K562 (cell line): ENCODE measurements at regions not wholly inside any gene's neighbourhood (a gene's known extent, or its start where the extent isn't known, plus 50 kb on each side); places are given as distances from the start of the nearest gene placed in this dataset.

Experiments used
- ATAC-seq: fragments of 200-7000 bp; cut with Tn5 transposase; 3 replicates; pipeline ENCODE4 v1.9.1; 2020; ENCODE audit warnings: moderate library complexity
- BruUV-seq: library from RNA; stranded (reverse); fragments of 400-500 nt; replicated peaks from 2 replicates; lab custom pipeline; 2021; lab: Mats Ljungman, UMichigan
- CTCF ChIA-PET: fragments of 300-600 bp; formaldehyde crosslinking; extraction: SDS; loops from one replicate; lab custom pipeline; 2021; ENCODE audit warnings: low intra/inter-chr PET ratio; lab: Yijun Ruan, JAX
- POLR2A ChIA-PET: fragments of 300-600, 350-650 bp; sonication (Branson Sonifier 250); formaldehyde crosslinking; extraction: SDS; loops from one replicate; lab custom pipeline; 2021; ENCODE audit warnings: antibody characterized with exemption, inconsistent platforms; lab: Yijun Ruan, JAX
- DNase-seq, 4 experiments: peaks; one replicate each; pipeline versions ENCODE4 v3.0.0 to v3.0.0-alpha.2; 2011 to 2018; ENCODE audit warnings: low spot score in 3 of 4, mixed read lengths in 3 of 4; ENCODE audit errors: extremely low read depth in 1 of 4
- FAIRE-seq: peaks from 2 replicates; lab custom pipeline; 2011; peaks lifted over from hg19 to GRCh38; lab: Jason Lieb, UNC
- H2AFZ ChIP-seq: 2 replicates; pipeline ENCODE4 v1.6.0; 2011; ENCODE audit warnings: low read depth, low read length, control low read depth, inconsistent platforms
- H3K27ac ChIP-seq: fragments of 200-600 bp; 3 replicates; pipeline ENCODE4 v1.8.0; 2011; ENCODE audit warnings: low read depth, mild to moderate bottlenecking, control low read depth, inconsistent platforms, low read length, moderate library complexity, mixed read lengths; ENCODE audit errors: extremely low read depth
- H3K27me3 ChIP-seq, 2 experiments: fragments of 300-600 bp in 1 of 2; 2 replicates in 1 of 2; 3 replicates in 1 of 2; pipeline versions ENCODE4 v1.6.0 to v1.8.0; 2011; ENCODE audit warnings: inconsistent platforms in 2 of 2, low read length in 2 of 2, mild to moderate bottlenecking in 1 of 2, mixed read lengths in 1 of 2, moderate library complexity in 1 of 2; ENCODE audit not compliant: control insufficient read depth in 2 of 2, insufficient read depth in 2 of 2
- H3K36me3 ChIP-seq: fragments of 300-600 bp; 3 replicates; pipeline ENCODE4 v1.8.0; 2011; ENCODE audit warnings: mild to moderate bottlenecking, low read length, inconsistent platforms; ENCODE audit not compliant: control insufficient read depth, insufficient read depth
- H3K4me1 ChIP-seq, 2 experiments: fragments of 200-600 bp in 1 of 2; replicated peaks in 1 of 2; 2 replicates in 1 of 2; 3 replicates in 1 of 2; pipeline versions ENCODE4 v1.5.1 to v1.8.0; 2011; ENCODE audit warnings: inconsistent platforms in 2 of 2, low read length in 2 of 2, mild to moderate bottlenecking in 1 of 2, mixed read lengths in 1 of 2, moderate library complexity in 1 of 2; ENCODE audit not compliant: control insufficient read depth in 2 of 2, insufficient read depth in 2 of 2
- H3K4me2 ChIP-seq: 2 replicates; pipeline ENCODE4 v1.6.1; 2011; ENCODE audit warnings: low read length, control low read depth, inconsistent platforms, mixed read lengths; ENCODE audit not compliant: insufficient read depth
- H3K4me3 ChIP-seq: fragments of 200-600 bp; sonication (generic), shearing (Covaris generic); 2 replicates; pipeline ENCODE4 v1.5.1; 2016; ENCODE audit warnings: control low read depth, inconsistent platforms
- H3K79me2 ChIP-seq: fragments of 200-600 bp; 3 replicates; pipeline ENCODE4 v1.8.0; 2011; ENCODE audit warnings: low read length, inconsistent platforms; ENCODE audit not compliant: control insufficient read depth, insufficient read depth
- H3K9ac ChIP-seq, 2 experiments: 2 replicates each; pipeline versions ENCODE4 v1.6.0 to v1.6.1; 2011; ENCODE audit warnings: low read depth in 2 of 2, low read length in 2 of 2, control low read depth in 1 of 2, inconsistent platforms in 1 of 2, mild to moderate bottlenecking in 1 of 2, mixed read lengths in 1 of 2; ENCODE audit not compliant: insufficient read depth in 1 of 2
- H3K9me1 ChIP-seq: one replicate; pipeline ENCODE4 v1.6.0; 2011; ENCODE audit warnings: inconsistent platforms, mild to moderate bottlenecking, low read length, moderate library complexity; ENCODE audit not compliant: control insufficient read depth, insufficient read depth
- H3K9me3 ChIP-seq: replicated peaks from 2 replicates; pipeline ENCODE4 v1.5.1; 2011; ENCODE audit warnings: low read depth, low read length, inconsistent platforms; ENCODE audit not compliant: control insufficient read depth, insufficient read depth
- H4K20me1 ChIP-seq: replicated peaks from 2 replicates; pipeline ENCODE4 v1.6.1; 2011; ENCODE audit warnings: low read length, inconsistent platforms, mixed read lengths; ENCODE audit not compliant: control insufficient read depth, insufficient read depth
- BMI1 ChIP-seq: fragments of 150-350 bp; IDR thresholded peaks from 2 replicates; pipeline ENCODE4 v1.6.1; 2014; ENCODE audit warnings: low read length
- CHD4 ChIP-seq: fragments of 200-600 bp; sonication (generic); IDR thresholded peaks from 3 replicates; pipeline ENCODE4 v1.6.1; 2012; ENCODE audit warnings: low read depth, mild to moderate bottlenecking, mixed read lengths, low read length, inconsistent platforms; ENCODE audit not compliant: insufficient read depth, insufficient replicate concordance, poor library complexity, severe bottlenecking
- CTBP1 ChIP-seq: fragments of 450-650 bp; IDR thresholded peaks from 2 replicates; pipeline ENCODE4 v1.6.1; 2016; ENCODE audit warnings: borderline replicate concordance
- FOXJ3 ChIP-seq: sonication (generic); formaldehyde crosslinking; IDR thresholded peaks from 2 replicates; pipeline ENCODE4 v1.4.0; 2020; ENCODE audit warnings: mild to moderate bottlenecking, missing genetic modification reagents
- HDAC1 ChIP-seq, 2 experiments: fragments of 450-650 bp; IDR thresholded peaks; 2 replicates each; pipeline ENCODE4 v1.6.1; 2016 to 2017; ENCODE audit warnings: inconsistent platforms in 1 of 2, mild to moderate bottlenecking in 1 of 2, moderate library complexity in 1 of 2
- HLTF ChIP-seq: fragments of 450-650 bp; IDR thresholded peaks from 2 replicates; pipeline ENCODE4 v1.6.1; 2016
- KLF6 ChIP-seq: fragments of 250-450 bp; sonication (Bioruptor Pico); IDR thresholded peaks from 2 replicates; pipeline ENCODE4 v1.4.0; 2020; ENCODE audit warnings: mild to moderate bottlenecking, moderate library complexity, borderline replicate concordance
- NR2F6 ChIP-seq: fragments of 450-650 bp; formaldehyde crosslinking; IDR thresholded peaks from 2 replicates; pipeline ENCODE4 v1.4.0; 2020; ENCODE audit warnings: mild to moderate bottlenecking
- SIRT6 ChIP-seq: IDR thresholded peaks from one replicate; pipeline ENCODE4 v1.6.1; 2012; ENCODE audit warnings: low read depth, mild to moderate bottlenecking, control low read depth, inconsistent platforms, low read length, moderate library complexity
- SMAD1 ChIP-seq: fragments of 150-350 bp; IDR thresholded peaks from 2 replicates; pipeline ENCODE4 v1.6.1; 2014; ENCODE audit warnings: low read length, low read depth; ENCODE audit not compliant: partially characterized antibody
- SREBF2 ChIP-seq: sonication (generic); formaldehyde crosslinking; IDR thresholded peaks from 2 replicates; pipeline ENCODE4 v1.4.0; 2020; ENCODE audit warnings: mild to moderate bottlenecking, missing genetic modification reagents
- ZNF324 ChIP-seq: fragments of 250-450 bp; sonication (Bioruptor Pico); IDR thresholded peaks from 2 replicates; pipeline ENCODE4 v1.4.0; 2020; ENCODE audit warnings: mild to moderate bottlenecking
- ZNF717 ChIP-seq: fragments of 250-450 bp; sonication (Bioruptor Pico); IDR thresholded peaks from 2 replicates; pipeline ENCODE4 v1.5.0; 2021
- ZNF77 ChIP-seq: fragments of 250-450 bp; sonication (Bioruptor Pico); IDR thresholded peaks from 2 replicates; pipeline ENCODE4 v1.5.0; 2020
- WGBS: fragments of 100-300 bp; shearing (Covaris generic); methylation state at CpG from one replicate; pipeline ENCODE4 v1.1.6; 2016; ENCODE audit warnings: low coverage, mixed read lengths; ENCODE audit not compliant: insufficient coverage; ENCODE audit errors: missing lambda C conversion rate; 5-methylcytosine and 5-hydroxymethylcytosine counted together
- in situ Hi-C: fragments of 300-500 bp; cut with MboI; formaldehyde crosslinking; loops from 4 replicates; pipeline ENCODE4 v1.15.0; 2018; ENCODE audit warnings: inconsistent platforms, mixed read lengths
- intact Hi-C: fragments of 100-400 bp; cut with micrococcal nuclease; formaldehyde crosslinking; loops from 2 replicates; pipeline ENCODE4 v1.14.2; 2022
- TF ChIP-seq, protein P1 (sequence below), 2 experiments: fragments of 450-650 bp in 1 of 2; sonication (generic) in 1 of 2; formaldehyde crosslinking in 1 of 2; IDR thresholded peaks in 1 of 2; conservative IDR thresholded peaks in 1 of 2; 2 replicates each; pipeline versions ENCODE4 v1.6.1 to v1.8.1; 2016 to 2023; ENCODE audit warnings: mild to moderate bottlenecking in 2 of 2, moderate library complexity in 2 of 2, inconsistent platforms in 1 of 2, missing genetic modification reagents in 1 of 2
- TF ChIP-seq, protein P2 (sequence below): fragments of 150-350 bp; IDR thresholded peaks from 2 replicates; pipeline ENCODE4 v1.6.1; 2014; ENCODE audit warnings: low read depth, mild to moderate bottlenecking, low read length, borderline replicate concordance
- TF ChIP-seq, protein P3 (sequence below): fragments of 450-650 bp; conservative IDR thresholded peaks from 2 replicates; pipeline ENCODE4 v1.6.1; 2016; ENCODE audit warnings: missing genetic modification characterization, low read depth, mild to moderate bottlenecking, control low read depth, missing compliant biosample characterization

DNA sequence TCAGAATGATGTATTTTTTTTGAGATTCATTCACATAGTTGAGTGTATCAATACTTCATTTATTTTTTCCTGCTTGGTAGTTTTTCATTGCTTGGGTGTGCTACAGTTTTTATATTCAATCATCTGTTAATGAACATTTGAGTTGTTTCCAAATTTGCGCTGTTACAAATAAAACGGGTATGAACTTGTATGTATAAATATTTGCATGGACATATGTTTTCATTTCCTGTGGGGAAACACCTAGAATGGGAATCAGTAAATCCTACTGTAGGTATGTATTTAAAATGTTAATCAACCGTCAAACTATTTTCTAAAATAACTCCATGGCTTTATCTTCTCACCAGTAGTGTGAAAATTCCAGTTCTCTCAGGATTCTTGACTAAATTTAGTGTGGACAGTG is 826.3 kb downstream of the EFNB2 start:
- no peak overlapping the region for H3K9ac ChIP-seq
- ChIA-PET POLR2A (no interaction called here), CTCF (no interaction called here)
- H3K9me3 ChIP-seq = no peaks in the 10 kb centered on the region
- no peak overlapping the region for H3K27ac ChIP-seq
- H3K4me1 ChIP-seq = no peaks in the 10 kb centered on the region
- TF ChIP-seq CTBP1 (no peak), ZNF717 (no peak), ZNF324 (CRISPR knock-in tag) (no peak), SREBF2 (no peak), FOXJ3 (no peak), NR2F6 (CRISPR knock-in tag) (no peak), KLF6 (CRISPR knock-in tag) (no peak), CHD4 (no peak), SIRT6 (no peak), HLTF (no peak), BMI1 (no peak), HDAC1 (IDR thresholded peaks at IDR 0.05) (no peak), ZNF77 (CRISPR knock-in tag) (no peak), SMAD1 (no peak)
- TF ChIP-seq, protein P1, sequence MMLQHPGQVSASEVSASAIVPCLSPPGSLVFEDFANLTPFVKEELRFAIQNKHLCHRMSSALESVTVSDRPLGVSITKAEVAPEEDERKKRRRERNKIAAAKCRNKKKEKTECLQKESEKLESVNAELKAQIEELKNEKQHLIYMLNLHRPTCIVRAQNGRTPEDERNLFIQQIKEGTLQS (IDR thresholded peaks at IDR 0.05) = no peak
- TF ChIP-seq, protein P1 (CRISPR knock-in tag; conservative IDR thresholded peaks at IDR 0.05) = no peak
- TF ChIP-seq, protein P2, sequence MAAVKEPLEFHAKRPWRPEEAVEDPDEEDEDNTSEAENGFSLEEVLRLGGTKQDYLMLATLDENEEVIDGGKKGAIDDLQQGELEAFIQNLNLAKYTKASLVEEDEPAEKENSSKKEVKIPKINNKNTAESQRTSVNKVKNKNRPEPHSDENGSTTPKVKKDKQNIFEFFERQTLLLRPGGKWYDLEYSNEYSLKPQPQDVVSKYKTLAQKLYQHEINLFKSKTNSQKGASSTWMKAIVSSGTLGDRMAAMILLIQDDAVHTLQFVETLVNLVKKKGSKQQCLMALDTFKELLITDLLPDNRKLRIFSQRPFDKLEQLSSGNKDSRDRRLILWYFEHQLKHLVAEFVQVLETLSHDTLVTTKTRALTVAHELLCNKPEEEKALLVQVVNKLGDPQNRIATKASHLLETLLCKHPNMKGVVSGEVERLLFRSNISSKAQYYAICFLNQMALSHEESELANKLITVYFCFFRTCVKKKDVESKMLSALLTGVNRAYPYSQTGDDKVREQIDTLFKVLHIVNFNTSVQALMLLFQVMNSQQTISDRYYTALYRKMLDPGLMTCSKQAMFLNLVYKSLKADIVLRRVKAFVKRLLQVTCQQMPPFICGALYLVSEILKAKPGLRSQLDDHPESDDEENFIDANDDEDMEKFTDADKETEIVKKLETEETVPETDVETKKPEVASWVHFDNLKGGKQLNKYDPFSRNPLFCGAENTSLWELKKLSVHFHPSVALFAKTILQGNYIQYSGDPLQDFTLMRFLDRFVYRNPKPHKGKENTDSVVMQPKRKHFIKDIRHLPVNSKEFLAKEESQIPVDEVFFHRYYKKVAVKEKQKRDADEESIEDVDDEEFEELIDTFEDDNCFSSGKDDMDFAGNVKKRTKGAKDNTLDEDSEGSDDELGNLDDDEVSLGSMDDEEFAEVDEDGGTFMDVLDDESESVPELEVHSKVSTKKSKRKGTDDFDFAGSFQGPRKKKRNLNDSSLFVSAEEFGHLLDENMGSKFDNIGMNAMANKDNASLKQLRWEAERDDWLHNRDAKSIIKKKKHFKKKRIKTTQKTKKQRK = no peak
- TF ChIP-seq, protein P3, sequence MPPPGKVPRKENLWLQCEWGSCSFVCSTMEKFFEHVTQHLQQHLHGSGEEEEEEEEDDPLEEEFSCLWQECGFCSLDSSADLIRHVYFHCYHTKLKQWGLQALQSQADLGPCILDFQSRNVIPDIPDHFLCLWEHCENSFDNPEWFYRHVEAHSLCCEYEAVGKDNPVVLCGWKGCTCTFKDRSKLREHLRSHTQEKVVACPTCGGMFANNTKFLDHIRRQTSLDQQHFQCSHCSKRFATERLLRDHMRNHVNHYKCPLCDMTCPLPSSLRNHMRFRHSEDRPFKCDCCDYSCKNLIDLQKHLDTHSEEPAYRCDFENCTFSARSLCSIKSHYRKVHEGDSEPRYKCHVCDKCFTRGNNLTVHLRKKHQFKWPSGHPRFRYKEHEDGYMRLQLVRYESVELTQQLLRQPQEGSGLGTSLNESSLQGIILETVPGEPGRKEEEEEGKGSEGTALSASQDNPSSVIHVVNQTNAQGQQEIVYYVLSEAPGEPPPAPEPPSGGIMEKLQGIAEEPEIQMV = no peak
- H3K4me3 ChIP-seq = no peak overlapping the region
- H3K4me2 ChIP-seq = no peak overlapping the region
- no peaks in the 10 kb centered on the region for H3K9me1 ChIP-seq
- ATAC-seq (no peak), FAIRE-seq (no peak), DNase-seq (no peak)
- H3K27me3 ChIP-seq = no peaks in the 10 kb centered on the region
- WGBS = 0% methylated on average over 3 of the region's 3 CpGs
- in situ Hi-C loops (no loop called here), intact Hi-C loops (no loop called here)
- H2AFZ ChIP-seq = no peak overlapping the region
- H3K79me2 ChIP-seq = no peaks in the 10 kb centered on the region
- H4K20me1 ChIP-seq = no peaks in the 10 kb centered on the region
- no TSS peak for BruUV-seq
- no peaks in the 10 kb centered on the region for H3K36me3 ChIP-seq
